ENCODE measurements at regions not wholly inside any gene's neighbourhood (a gene's known extent, or its start where the extent isn't known, plus 50 kb on each side); places are given as distances from the start of the nearest gene placed in this dataset.
"Not testable (repeated sequence)": the region's sequence is repeated elsewhere in the genome, so short reads cannot be mapped to it uniquely, and the experiment has no call there.

DNA sequence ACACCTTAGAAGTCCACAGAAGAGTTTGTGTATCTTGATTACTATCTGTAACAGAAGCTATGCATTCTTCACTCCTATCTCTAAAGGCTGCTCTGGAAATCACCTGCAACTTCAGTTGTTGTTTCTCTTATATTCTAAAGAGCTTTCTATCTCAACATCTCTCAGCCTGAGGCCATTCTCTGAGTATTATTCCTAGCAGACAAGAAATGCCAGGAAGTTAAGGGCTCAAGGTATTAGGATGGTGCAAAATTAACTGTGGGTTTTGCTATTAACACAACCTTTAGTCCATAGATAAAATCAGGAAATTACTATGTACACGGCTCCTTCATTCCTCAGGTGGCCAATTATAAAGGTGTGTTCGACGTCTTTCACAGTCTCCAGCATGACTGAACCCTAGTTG is 257.2 kb upstream of the ZNF337 start:
- H3K36me3 ChIP-seq (ENCODE audit: low read depth); DNase-seq; H3K4me3 ChIP-seq; H3K27ac ChIP-seq; H4K20me1 ChIP-seq (ENCODE audit: insufficient read depth); H2AFZ ChIP-seq; H3K79me2 ChIP-seq (ENCODE audit: insufficient read depth); H3K9ac ChIP-seq; H3K4me2 ChIP-seq (ENCODE audit: unreplicated experiment); H3K27me3 ChIP-seq (replicated peaks; ENCODE audit: insufficient read depth); H3K4me1 ChIP-seq (ENCODE audit: insufficient read depth); H3K9me2 ChIP-seq (ENCODE audit: insufficient read depth); in situ Hi-C loops (cut with MboI); H3K9me3 ChIP-seq (ENCODE audit: low read depth); H3F3A ChIP-seq (ENCODE audit: insufficient read depth): not testable (repeated sequence)
- 29 to 37% methylated on average over 3 of the region's 3 CpGs for WGBS, 2 experiments (ENCODE audit: low coverage in 1 of 2, low lambda C conversion rate in 2 of 2, missing lambda C conversion rate in 2 of 2)

- H3F3A ChIP-seq (ENCODE audit: insufficient read depth); H3K4me3 ChIP-seq; H4K20me1 ChIP-seq (ENCODE audit: insufficient read depth); H3K4me1 ChIP-seq (ENCODE audit: insufficient read depth); H3K9me2 ChIP-seq (ENCODE audit: insufficient read depth); H3K9ac ChIP-seq; H3K36me3 ChIP-seq (ENCODE audit: low read depth); H3K79me2 ChIP-seq (ENCODE audit: insufficient read depth); H2AFZ ChIP-seq; DNase-seq; H3K4me2 ChIP-seq (ENCODE audit: unreplicated experiment); H3K27ac ChIP-seq; in situ Hi-C loops (cut with MboI); H3K27me3 ChIP-seq (replicated peaks; ENCODE audit: insufficient read depth); H3K9me3 ChIP-seq (ENCODE audit: low read depth): not testable (repeated sequence)
- WGBS, 2 experiments (ENCODE audit: low coverage in 1 of 2, low lambda C conversion rate in 2 of 2, missing lambda C conversion rate in 2 of 2): 53 to 72% methylated on average over 2 of the region's 2 CpGs
These were observed 238.6 kb upstream of the ZNF337 start for GRCh38 chr20:25935230-25935629.

DNA sequence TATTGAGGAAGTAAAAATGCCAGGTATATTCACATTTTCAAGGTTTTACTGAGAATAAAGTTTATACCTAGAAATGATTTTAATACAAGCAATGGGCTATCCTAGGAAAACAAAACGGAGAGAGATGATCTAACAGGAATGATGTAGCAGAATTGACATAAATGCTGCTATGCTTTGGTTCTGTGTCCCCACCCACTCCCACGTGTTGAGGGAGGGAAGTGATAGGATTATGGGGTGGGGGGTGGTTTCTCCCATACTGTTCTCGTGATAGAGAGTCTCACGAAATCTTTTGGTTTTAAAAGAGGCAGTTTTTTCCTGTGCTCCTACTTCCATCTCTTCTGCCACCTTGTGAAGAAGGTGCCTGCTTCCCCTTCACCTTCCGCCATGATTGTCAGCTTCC is 236.2 kb upstream of the ZNF337 start:
- H4K20me1 ChIP-seq (ENCODE audit: insufficient read depth); DNase-seq; H3K4me2 ChIP-seq (ENCODE audit: unreplicated experiment); H3K9me2 ChIP-seq (ENCODE audit: insufficient read depth); H3K4me3 ChIP-seq; H3F3A ChIP-seq (ENCODE audit: insufficient read depth); H3K9me3 ChIP-seq (ENCODE audit: low read depth); in situ Hi-C loops (cut with MboI); H3K27ac ChIP-seq; H2AFZ ChIP-seq; H3K79me2 ChIP-seq (ENCODE audit: insufficient read depth); H3K27me3 ChIP-seq (replicated peaks; ENCODE audit: insufficient read depth); H3K36me3 ChIP-seq (ENCODE audit: low read depth); H3K9ac ChIP-seq; H3K4me1 ChIP-seq (ENCODE audit: insufficient read depth): not testable (repeated sequence)
- WGBS, 2 experiments (ENCODE audit: low coverage in 1 of 2, low lambda C conversion rate in 2 of 2, missing lambda C conversion rate in 2 of 2): 35 to 43% methylated on average over 5 of the region's 5 CpGs

GRCh38 chr20:25932170-25932569 is 235.5 kb upstream of the ZNF337 start:
- H3K9me2 ChIP-seq (ENCODE audit: insufficient read depth); H3K4me1 ChIP-seq (ENCODE audit: insufficient read depth); H3K9ac ChIP-seq; H3F3A ChIP-seq (ENCODE audit: insufficient read depth); H3K9me3 ChIP-seq (ENCODE audit: low read depth); H3K36me3 ChIP-seq (ENCODE audit: low read depth); H3K27ac ChIP-seq; H3K27me3 ChIP-seq (replicated peaks; ENCODE audit: insufficient read depth); H3K79me2 ChIP-seq (ENCODE audit: insufficient read depth); in situ Hi-C loops (cut with MboI); H4K20me1 ChIP-seq (ENCODE audit: insufficient read depth); H3K4me3 ChIP-seq: not testable (repeated sequence)
- H2AFZ ChIP-seq: peak overlapping the region; percentile 51
- WGBS, 2 experiments (ENCODE audit: low coverage in 1 of 2, low lambda C conversion rate in 2 of 2, missing lambda C conversion rate in 2 of 2): 19 to 25% methylated on average over 2 of the region's 2 CpGs
- DNase-seq: peak; percentile 48
- peak overlapping the region; percentile 65 for H3K4me2 ChIP-seq (ENCODE audit: unreplicated experiment)

DNA sequence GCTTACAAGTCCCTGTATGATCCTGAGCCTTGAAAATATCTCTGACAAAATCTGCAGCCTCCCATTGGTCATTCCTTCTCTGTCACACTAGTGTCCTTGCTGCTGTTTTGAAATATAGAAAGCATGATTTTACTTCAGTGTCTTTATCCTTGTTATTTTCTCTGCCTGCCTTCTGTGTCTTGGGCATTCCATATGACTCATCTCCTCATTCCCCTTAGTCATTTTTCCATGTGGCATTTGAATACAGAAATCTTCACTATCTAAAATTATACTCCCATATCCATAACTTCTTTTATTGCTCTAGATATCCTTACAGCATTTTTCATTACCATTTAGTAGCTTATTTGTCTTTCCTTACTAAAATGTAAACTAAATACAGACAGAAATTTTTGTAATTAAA is 205.7 kb upstream of the ZNF337 start:
- peak; percentile 36 for DNase-seq
- H3K79me2 ChIP-seq (ENCODE audit: insufficient read depth); H3K36me3 ChIP-seq (ENCODE audit: low read depth); H3K4me2 ChIP-seq (ENCODE audit: unreplicated experiment); H2AFZ ChIP-seq; H3K9me3 ChIP-seq (ENCODE audit: low read depth); H3K9me2 ChIP-seq (ENCODE audit: insufficient read depth); H3K4me1 ChIP-seq (ENCODE audit: insufficient read depth); H3K27me3 ChIP-seq (replicated peaks; ENCODE audit: insufficient read depth); H4K20me1 ChIP-seq (ENCODE audit: insufficient read depth); H3K27ac ChIP-seq; H3K4me3 ChIP-seq; H3K9ac ChIP-seq; H3F3A ChIP-seq (ENCODE audit: insufficient read depth); in situ Hi-C loops (cut with MboI): not testable (repeated sequence)

DNA sequence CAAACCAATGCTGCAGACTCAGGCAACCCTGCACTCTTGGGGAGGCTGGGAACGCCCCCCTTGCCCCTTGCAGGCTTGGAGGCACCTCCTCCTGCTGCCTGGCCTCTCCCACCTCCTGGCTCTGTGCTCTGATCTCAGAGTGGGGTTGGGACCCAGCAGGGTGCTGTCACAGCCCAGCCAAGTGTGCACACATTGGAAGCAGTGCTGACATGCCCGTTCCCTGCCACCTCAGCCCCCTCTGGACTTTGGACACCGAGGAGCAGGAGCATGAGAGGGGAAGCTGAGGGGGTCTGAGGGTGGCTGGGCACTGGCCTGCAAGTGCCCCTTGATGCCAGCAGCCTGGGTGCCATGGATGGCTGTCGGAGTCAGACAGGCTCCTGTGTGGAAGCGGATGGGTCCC is 202.0 kb upstream of the ZNF337 start:
- H4K20me1 ChIP-seq (ENCODE audit: insufficient read depth); H2AFZ ChIP-seq; H3K27me3 ChIP-seq (replicated peaks; ENCODE audit: insufficient read depth); H3K9ac ChIP-seq; DNase-seq; H3K9me3 ChIP-seq (ENCODE audit: low read depth); H3K9me2 ChIP-seq (ENCODE audit: insufficient read depth); H3K4me2 ChIP-seq (ENCODE audit: unreplicated experiment); in situ Hi-C loops (cut with MboI); H3K4me1 ChIP-seq (ENCODE audit: insufficient read depth); H3K36me3 ChIP-seq (ENCODE audit: low read depth); H3K79me2 ChIP-seq (ENCODE audit: insufficient read depth); H3K4me3 ChIP-seq; H3K27ac ChIP-seq; H3F3A ChIP-seq (ENCODE audit: insufficient read depth): not testable (repeated sequence)
- 24 to 26% methylated on average over 5 of the region's 5 CpGs for WGBS, 2 experiments (ENCODE audit: low coverage in 1 of 2, low lambda C conversion rate in 2 of 2, missing lambda C conversion rate in 2 of 2)

DNA sequence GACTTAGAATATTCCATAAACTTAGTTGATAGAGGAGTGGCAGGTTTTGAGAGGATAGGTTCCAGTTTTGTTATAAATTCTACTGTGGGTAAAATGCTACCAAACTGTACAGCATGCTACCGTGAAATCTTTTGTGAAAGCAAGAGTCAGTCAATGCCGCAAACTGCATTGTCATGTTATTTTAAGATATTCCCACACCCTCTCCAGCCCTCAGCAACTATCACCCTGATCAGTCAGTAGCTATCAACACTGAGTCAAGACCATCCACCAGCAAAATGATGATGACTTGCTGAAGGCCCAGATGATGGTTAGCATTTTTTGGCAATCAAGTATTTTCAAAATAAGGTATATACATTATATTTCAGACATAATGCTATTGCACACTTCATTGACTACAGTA is 182.4 kb upstream of the ZNF337 start:
- H3K79me2 ChIP-seq (ENCODE audit: insufficient read depth); H3K27ac ChIP-seq; H3F3A ChIP-seq (ENCODE audit: insufficient read depth); H2AFZ ChIP-seq; H3K9me3 ChIP-seq (ENCODE audit: low read depth); H3K9ac ChIP-seq; DNase-seq; H3K4me2 ChIP-seq (ENCODE audit: unreplicated experiment); H3K4me1 ChIP-seq (ENCODE audit: insufficient read depth); H3K36me3 ChIP-seq (ENCODE audit: low read depth); H4K20me1 ChIP-seq (ENCODE audit: insufficient read depth); H3K27me3 ChIP-seq (replicated peaks; ENCODE audit: insufficient read depth); H3K4me3 ChIP-seq; in situ Hi-C loops (cut with MboI); H3K9me2 ChIP-seq (ENCODE audit: insufficient read depth): not testable (repeated sequence)
- WGBS, 2 experiments (ENCODE audit: low coverage in 1 of 2, low lambda C conversion rate in 2 of 2, missing lambda C conversion rate in 2 of 2): 82 to 86% methylated on average over 2 of the region's 2 CpGs

DNA sequence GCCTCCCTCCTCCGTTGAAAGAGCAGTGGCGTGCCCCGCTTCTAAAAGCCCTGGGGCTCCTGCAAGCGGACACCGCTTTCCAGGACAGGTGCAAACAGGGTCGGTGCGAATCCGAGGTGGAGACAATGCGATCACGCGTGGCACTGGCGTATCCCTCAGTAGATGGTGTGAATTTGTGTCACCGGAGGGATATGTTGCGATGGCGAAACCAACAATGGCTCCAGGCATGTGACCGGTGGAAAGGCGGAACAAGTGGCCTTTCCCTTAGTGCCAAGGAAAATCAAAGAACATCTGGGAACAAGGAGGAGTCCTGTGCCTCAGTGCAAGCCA is 172.0 kb upstream of the ZNF337 start:
- not testable (repeated sequence) for H4K20me1 ChIP-seq (ENCODE audit: insufficient read depth); H3K4me1 ChIP-seq (ENCODE audit: insufficient read depth); H3K36me3 ChIP-seq (ENCODE audit: low read depth); H3K79me2 ChIP-seq (ENCODE audit: insufficient read depth); H3K9me3 ChIP-seq (ENCODE audit: low read depth); DNase-seq; H3K9me2 ChIP-seq (ENCODE audit: insufficient read depth); H3K27me3 ChIP-seq (replicated peaks; ENCODE audit: insufficient read depth); H3F3A ChIP-seq (ENCODE audit: insufficient read depth); H3K27ac ChIP-seq
- WGBS, 2 experiments (ENCODE audit: low coverage in 1 of 2, low lambda C conversion rate in 2 of 2, missing lambda C conversion rate in 2 of 2): 22% methylated on average over 17 of the region's 17 CpGs
- peak overlapping the region; percentile 98 for H2AFZ ChIP-seq
- H3K4me3 ChIP-seq: peak overlapping the region; percentile 75
- H3K4me2 ChIP-seq (ENCODE audit: unreplicated experiment): peak overlapping the region; percentile 99
- in situ Hi-C loops (cut with MboI): loop anchor here (25.0 kb wide), 4 partner anchors 181 to 881 kb away; partner anchors contain the start of genes APMAP, GINS1 and ZNF337
- H3K9ac ChIP-seq: peak overlapping the region; percentile 61

Data from GM23248 (cell line).